ENCODE measurements at regions not wholly inside any gene's neighbourhood (a gene's known extent, or its start where the extent isn't known, plus 50 kb on each side); places are given as distances from the start of the nearest gene placed in this dataset.
A peak's percentile ranks its signal among the peaks of the same experiment; 100 is the strongest.
"Not testable (repeated sequence)": the region's sequence is repeated elsewhere in the genome, so short reads cannot be mapped to it uniquely, and the experiment has no call there.

DNA sequence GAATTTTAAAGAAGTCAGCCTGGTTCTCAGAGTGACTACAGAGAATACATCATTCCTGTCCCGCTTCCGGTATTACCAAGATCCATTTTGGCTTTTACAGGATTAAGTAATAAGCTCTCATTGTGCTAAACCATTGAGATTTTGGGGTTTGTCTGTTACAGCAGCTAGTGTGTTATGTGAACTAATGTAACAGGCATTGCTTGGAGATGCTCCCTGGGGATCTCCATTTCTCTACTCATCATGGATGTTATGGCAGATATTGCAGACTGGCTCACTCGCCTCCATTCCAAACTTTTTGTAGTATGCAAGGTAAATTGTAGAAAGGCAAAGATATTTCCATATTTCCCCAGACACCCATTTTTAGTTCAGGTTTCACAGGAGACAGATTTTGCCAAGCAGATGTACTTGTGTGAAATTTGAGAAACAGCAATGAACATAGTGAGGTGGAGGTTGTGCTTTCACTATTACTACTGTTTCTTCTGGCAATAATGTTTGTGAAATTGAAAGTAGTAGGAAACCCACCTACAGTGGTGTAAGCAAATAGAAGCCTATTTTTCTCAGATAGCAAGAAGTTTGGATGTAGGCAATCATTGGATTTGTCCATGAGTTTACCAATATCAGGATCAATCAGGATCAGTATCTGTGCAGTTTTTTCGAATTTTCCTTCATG is 177.1 kb upstream of the GALNT15 start:
- FAIRE-seq (peak; percentile 82), DNase-seq (ENCODE audit: insufficient read length, low spot score) (peak; percentile 8)
- TF ChIP-seq SPI1 (IDR thresholded peaks at IDR 0.05; ENCODE audit: low read depth, low read length): no peak

DNA sequence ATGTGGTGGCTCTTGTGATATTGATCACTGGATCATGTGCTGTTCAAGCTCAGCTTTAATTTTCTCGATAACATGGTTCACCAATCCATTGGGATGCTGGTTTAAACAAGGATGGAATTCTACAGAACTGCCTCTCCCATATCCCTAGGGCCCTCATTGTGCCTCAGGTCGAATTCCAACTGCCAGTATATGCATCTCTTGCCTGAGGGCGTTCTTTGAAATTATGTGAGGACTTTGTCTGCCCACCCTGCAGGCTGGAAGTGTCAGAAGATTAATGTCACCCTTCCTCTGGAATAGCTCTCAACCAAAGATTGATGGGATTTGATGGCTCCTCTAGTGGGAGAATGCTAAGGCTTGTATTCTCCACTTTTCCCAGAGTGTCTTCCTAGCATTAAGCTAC is 175.6 kb upstream of the GALNT15 start:
- no peak for DNase-seq (ENCODE audit: insufficient read length, low spot score)
- FAIRE-seq: no peak
- TF ChIP-seq TAF1 (IDR thresholded peaks at IDR 0.05; ENCODE audit: low read depth, low read length): no peak
- TF ChIP-seq PAX5 (IDR thresholded peaks at IDR 0.05; ENCODE audit: insufficient read depth, low read length, severe bottlenecking): no peak
- TF ChIP-seq SPI1 (IDR thresholded peaks at IDR 0.05; ENCODE audit: low read depth, low read length): no peak

DNA sequence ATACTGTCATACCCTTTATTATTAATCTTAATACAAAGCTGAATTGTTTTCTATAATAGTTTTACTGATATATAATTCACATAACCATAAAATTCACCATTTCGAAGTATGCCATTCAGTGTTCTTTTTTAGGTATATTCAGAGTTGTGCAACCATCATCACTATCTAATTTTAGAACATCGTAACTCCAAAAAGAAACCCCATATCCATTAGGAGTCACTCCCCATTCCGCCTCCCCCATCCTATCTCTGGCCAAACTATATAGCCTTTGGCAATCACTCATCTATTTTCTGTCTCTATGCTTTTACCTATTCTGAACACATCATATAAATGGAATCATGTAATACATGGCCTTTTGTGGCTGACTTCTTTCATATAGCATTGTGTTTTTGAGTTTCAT is 169.7 kb upstream of the GALNT15 start:
- TF ChIP-seq POU2F2 (IDR thresholded peaks at IDR 0.05; ENCODE audit: low read depth, low read length): no peak
- TF ChIP-seq PAX5 (IDR thresholded peaks at IDR 0.05; ENCODE audit: insufficient read depth, low read length, severe bottlenecking): no peak
- no peak for TF ChIP-seq SPI1 (IDR thresholded peaks at IDR 0.05; ENCODE audit: low read depth, low read length)
- no peak for TF ChIP-seq TAF1 (IDR thresholded peaks at IDR 0.05; ENCODE audit: low read depth, low read length)
- TF ChIP-seq POLR2AphosphoS5 (IDR thresholded peaks at IDR 0.05; ENCODE audit: low read depth, low read length): no peak
- TF ChIP-seq POLR2A (IDR thresholded peaks at IDR 0.05; ENCODE audit: low read depth, low read length): no peak
- DNase-seq (ENCODE audit: insufficient read length, low spot score) (no peak), FAIRE-seq (no peak)

DNA sequence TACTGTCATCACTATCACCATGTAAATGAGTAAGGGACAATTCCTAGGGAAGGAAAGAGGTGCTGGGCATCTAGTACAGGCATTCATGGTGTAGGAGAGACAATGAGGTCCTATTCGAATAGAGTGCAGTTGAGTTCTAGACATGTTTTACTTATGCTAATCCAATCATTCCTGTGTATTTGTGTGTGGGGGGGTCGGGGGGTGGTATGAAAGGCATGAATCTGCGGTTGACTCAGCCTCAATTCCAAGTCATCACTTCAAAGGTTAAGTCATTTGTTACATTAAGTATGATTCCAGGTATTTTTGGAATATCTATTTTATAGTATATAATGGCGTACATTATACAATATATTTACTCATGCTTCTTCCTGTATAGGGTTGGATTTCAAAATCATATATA is 163.1 kb upstream of the GALNT15 start:
- FAIRE-seq: no peak
- no peak for DNase-seq (ENCODE audit: insufficient read length, low spot score)
- TF ChIP-seq TAF1 (IDR thresholded peaks at IDR 0.05; ENCODE audit: low read depth, low read length) (no peak), POU2F2 (IDR thresholded peaks at IDR 0.05; ENCODE audit: low read depth, low read length) (no peak), POLR2AphosphoS5 (IDR thresholded peaks at IDR 0.05; ENCODE audit: low read depth, low read length) (no peak), POLR2A (IDR thresholded peaks at IDR 0.05; ENCODE audit: low read depth, low read length) (no peak), PAX5 (IDR thresholded peaks at IDR 0.05; ENCODE audit: insufficient read depth, low read length, severe bottlenecking) (no peak), SPI1 (IDR thresholded peaks at IDR 0.05; ENCODE audit: low read depth, low read length) (no peak)

DNA sequence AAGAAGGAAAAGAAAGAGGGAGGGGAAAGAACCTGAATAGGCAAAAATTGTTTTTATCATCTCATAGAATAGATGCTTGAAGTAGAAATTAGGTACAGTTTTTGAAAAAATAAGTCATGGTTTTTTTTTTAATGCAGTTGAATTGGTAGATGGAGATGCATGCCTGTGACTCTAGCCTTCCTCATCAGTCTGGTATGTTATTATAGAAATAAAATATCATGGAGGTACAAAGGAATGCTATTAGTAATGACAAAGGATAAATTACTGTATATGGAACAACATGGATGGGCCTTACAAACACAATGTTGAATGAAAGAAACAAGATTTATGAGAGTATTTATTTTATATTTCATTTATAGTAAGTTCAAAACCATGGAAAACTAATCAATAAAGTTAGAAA is 162.4 kb upstream of the GALNT15 start:
- DNase-seq (ENCODE audit: insufficient read length, low spot score): no peak
- no peak for TF ChIP-seq TAF1 (IDR thresholded peaks at IDR 0.05; ENCODE audit: low read depth, low read length)
- no peak for TF ChIP-seq PAX5 (IDR thresholded peaks at IDR 0.05; ENCODE audit: insufficient read depth, low read length, severe bottlenecking)
- no peak for TF ChIP-seq POU2F2 (IDR thresholded peaks at IDR 0.05; ENCODE audit: low read depth, low read length)
- no peak for TF ChIP-seq POLR2AphosphoS5 (IDR thresholded peaks at IDR 0.05; ENCODE audit: low read depth, low read length)
- TF ChIP-seq SPI1 (IDR thresholded peaks at IDR 0.05; ENCODE audit: low read depth, low read length): no peak
- TF ChIP-seq POLR2A (IDR thresholded peaks at IDR 0.05; ENCODE audit: low read depth, low read length): no peak
- no peak for FAIRE-seq

DNA sequence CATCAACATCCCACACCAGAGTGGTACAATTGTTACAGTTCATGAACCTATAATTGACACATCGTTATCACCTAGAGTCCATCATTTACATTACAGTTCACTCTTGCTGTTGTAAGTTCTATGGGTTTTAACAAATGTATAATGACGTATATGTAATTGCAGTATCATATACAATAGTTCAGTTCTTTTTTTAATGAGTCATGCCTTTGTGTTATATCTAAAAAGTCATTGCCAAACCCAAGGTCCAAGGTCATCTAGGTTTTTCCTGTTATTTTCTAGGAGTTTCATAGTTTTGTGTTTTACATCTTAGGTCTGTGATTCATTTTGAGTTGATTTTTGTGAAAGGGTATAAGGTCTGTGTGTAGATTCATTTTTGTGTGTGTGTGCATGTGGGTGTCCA is 160.9 kb upstream of the GALNT15 start:
- TF ChIP-seq SPI1 (IDR thresholded peaks at IDR 0.05; ENCODE audit: low read depth, low read length) (no peak), POLR2AphosphoS5 (IDR thresholded peaks at IDR 0.05; ENCODE audit: low read depth, low read length) (no peak), TAF1 (IDR thresholded peaks at IDR 0.05; ENCODE audit: low read depth, low read length) (no peak), POU2F2 (IDR thresholded peaks at IDR 0.05; ENCODE audit: low read depth, low read length) (no peak), POLR2A (IDR thresholded peaks at IDR 0.05; ENCODE audit: low read depth, low read length) (no peak), PAX5 (IDR thresholded peaks at IDR 0.05; ENCODE audit: insufficient read depth, low read length, severe bottlenecking) (no peak)
- FAIRE-seq (no peak), DNase-seq (ENCODE audit: insufficient read length, low spot score) (no peak)

DNA sequence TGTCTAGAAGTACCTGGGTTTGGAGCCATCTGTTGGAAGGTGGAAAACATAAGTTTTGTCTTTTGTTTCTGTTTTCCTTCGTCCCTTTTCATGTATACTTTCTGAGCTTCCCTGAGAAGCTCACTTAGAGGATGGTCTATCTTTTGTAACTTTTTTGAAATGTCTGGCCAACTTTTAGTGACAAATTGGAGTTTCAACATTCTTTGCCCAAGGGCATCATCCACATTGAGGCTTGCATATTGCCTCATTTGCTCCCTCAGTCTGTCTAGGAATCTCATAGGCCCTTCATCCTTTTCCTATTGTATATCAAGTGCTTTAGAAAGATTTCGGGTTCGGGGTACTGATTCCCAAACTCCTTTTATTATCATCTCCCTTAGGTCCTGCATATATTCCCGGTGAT is 152.7 kb upstream of the GALNT15 start:
- not testable (repeated sequence) for DNase-seq (ENCODE audit: insufficient read length, low spot score); FAIRE-seq

DNA sequence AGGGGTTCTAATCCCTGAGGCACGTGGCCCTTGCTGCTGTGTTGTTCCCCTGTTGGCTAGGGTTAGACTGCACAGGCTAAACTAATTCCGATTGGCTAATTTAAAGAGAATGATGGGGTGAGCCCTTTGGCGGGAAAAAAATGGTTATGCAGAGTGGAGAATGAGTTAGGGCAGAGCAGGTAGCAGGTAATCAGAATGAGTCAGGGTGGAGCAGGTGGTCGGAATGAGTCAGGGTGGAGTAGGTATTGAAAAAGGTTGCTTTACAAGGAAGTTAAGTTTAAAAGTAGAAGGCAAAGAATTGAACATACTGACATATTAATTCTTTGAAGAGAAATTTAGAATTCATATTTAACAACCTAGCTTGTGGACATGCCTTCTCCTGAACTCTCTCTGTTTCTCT is 150.6 kb upstream of the GALNT15 start:
- not testable (repeated sequence) for FAIRE-seq; DNase-seq (ENCODE audit: insufficient read length, low spot score)

DNA sequence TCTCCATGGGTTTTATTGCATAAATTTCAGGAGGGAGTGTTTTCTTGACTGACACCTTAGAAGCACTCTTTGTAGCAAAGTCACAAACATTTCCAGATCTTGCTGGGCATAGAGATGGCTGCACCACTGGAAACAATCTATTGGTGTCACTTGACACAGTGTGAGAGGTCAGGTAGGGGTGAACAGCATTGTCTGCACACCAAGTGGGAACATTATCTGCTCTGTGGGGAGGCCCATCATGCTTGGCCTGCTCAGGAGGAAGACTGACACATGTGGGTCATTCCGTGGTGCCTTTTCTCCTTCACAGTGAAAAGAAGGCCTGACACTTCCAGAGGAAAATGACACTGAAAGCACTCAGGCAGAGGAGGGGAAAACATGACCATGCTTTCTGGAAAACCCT is 149.9 kb upstream of the GALNT15 start:
- TF ChIP-seq TAF1 (IDR thresholded peaks at IDR 0.05; ENCODE audit: low read depth, low read length) (no peak), POLR2AphosphoS5 (IDR thresholded peaks at IDR 0.05; ENCODE audit: low read depth, low read length) (no peak), POU2F2 (IDR thresholded peaks at IDR 0.05; ENCODE audit: low read depth, low read length) (no peak), PAX5 (IDR thresholded peaks at IDR 0.05; ENCODE audit: insufficient read depth, low read length, severe bottlenecking) (no peak), POLR2A (IDR thresholded peaks at IDR 0.05; ENCODE audit: low read depth, low read length) (no peak), SPI1 (IDR thresholded peaks at IDR 0.05; ENCODE audit: low read depth, low read length) (no peak)
- FAIRE-seq (no peak), DNase-seq (ENCODE audit: insufficient read length, low spot score) (no peak)

DNA sequence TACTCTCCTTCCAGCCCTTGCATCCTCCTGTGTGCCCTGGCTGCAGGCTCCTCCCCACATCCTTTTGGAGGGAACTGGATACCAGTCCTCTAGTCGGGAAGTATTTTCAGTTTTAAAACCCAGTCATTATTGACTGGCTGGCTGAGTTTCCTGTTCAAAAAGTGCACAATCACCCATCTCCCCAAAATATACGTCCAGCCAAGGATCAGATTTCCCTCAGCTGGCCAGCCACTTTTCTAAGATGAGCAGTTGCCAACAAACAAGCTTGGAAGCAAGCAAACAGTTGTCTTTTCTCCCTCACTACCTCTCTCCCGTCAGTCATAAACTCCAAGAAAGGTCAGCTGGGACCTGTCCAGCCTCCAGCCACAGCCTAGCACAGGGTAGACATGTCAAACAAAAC is 147.7 kb upstream of the GALNT15 start:
- DNase-seq (ENCODE audit: insufficient read length, low spot score) (no peak), FAIRE-seq (no peak)
- TF ChIP-seq POLR2A (IDR thresholded peaks at IDR 0.05; ENCODE audit: low read depth, low read length) (no peak), PAX5 (IDR thresholded peaks at IDR 0.05; ENCODE audit: insufficient read depth, low read length, severe bottlenecking) (no peak), TAF1 (IDR thresholded peaks at IDR 0.05; ENCODE audit: low read depth, low read length) (no peak), SPI1 (IDR thresholded peaks at IDR 0.05; ENCODE audit: low read depth, low read length) (no peak), POLR2AphosphoS5 (IDR thresholded peaks at IDR 0.05; ENCODE audit: low read depth, low read length) (no peak), POU2F2 (IDR thresholded peaks at IDR 0.05; ENCODE audit: low read depth, low read length) (no peak)

DNA sequence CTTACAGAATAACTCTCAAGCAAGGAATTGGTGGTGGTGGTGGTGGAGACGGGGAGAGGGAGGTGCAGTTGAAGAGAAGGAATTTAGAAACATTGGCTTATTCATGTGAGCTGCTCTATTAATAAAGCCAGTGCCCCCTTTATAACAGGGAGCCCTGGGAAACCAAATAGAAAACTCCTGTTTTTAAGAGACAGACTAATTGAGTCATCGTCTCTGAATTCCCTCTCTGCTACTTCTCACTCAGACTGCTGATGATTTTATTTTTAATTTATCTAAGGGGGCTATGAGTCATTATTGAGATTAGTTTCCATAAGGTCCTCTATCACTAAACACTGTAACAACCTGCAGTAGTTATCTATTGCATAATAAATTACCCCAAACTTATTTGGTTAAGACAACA is 145.9 kb upstream of the GALNT15 start:
- FAIRE-seq: no peak
- no peak for TF ChIP-seq TAF1 (IDR thresholded peaks at IDR 0.05; ENCODE audit: low read depth, low read length)
- no peak for TF ChIP-seq POU2F2 (IDR thresholded peaks at IDR 0.05; ENCODE audit: low read depth, low read length)
- TF ChIP-seq POLR2A (IDR thresholded peaks at IDR 0.05; ENCODE audit: low read depth, low read length): no peak
- no peak for TF ChIP-seq SPI1 (IDR thresholded peaks at IDR 0.05; ENCODE audit: low read depth, low read length)
- TF ChIP-seq PAX5 (IDR thresholded peaks at IDR 0.05; ENCODE audit: insufficient read depth, low read length, severe bottlenecking): no peak
- no peak for TF ChIP-seq POLR2AphosphoS5 (IDR thresholded peaks at IDR 0.05; ENCODE audit: low read depth, low read length)
- DNase-seq (ENCODE audit: insufficient read length, low spot score): no peak

Data from GM12891 (cell line).